ENCODE measurements at regions not wholly inside any gene's neighbourhood (a gene's known extent, or its start where the extent isn't known, plus 50 kb on each side); places are given as distances from the start of the nearest gene placed in this dataset.

DNA sequence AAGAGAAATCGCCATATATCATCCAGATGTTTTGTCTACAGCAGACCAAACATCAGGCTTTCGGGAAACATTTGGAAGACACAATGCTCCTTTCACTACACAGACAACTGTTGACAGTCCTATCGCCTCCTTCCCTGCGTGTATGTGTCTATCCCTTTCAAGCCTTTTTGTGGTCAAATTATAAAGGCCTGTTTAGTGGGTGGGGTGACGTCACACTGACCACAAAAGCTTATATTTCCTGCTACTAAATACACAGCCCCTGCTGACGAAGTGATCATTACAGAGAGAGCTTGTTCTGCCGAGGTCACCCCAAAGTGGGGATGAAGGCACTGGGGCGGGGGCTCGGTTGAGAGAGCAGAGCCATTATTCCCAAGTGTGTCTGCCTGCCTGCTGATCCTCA is 302.7 kb upstream of the TNP1 start:
- Histone ChIP-seq H3K27ac (ENCODE audit: low read depth in 1 of 2, low read length in 2 of 2) (no peak overlapping the region), H4K20me1 (ENCODE audit: insufficient read depth, low read length) (no peaks in the 10 kb centered on the region), H3K79me2 (ENCODE audit: insufficient read depth, low read length) (no peaks in the 10 kb centered on the region), H3K4me1 (ENCODE audit: control insufficient read depth in 1 of 2, insufficient read depth in 2 of 2, low read length in 2 of 2) (peaks cover 7 to 10% of the 10 kb centered on the region in 2 donors), H3K4me3 (replicated peaks in 1 of 3; ENCODE audit: low read depth in 2 of 3, low read length in 3 of 3) (no peak overlapping the region), H3K36me3 (replicated peaks in 1 of 2; ENCODE audit: control insufficient read depth in 1 of 2, insufficient read depth in 2 of 2, low read length in 2 of 2) (no peaks in the 10 kb centered on the region), H3K4me2 (replicated peaks; ENCODE audit: extremely low read depth, low read length, poor library complexity, severe bottlenecking) (no peak overlapping the region), H3K9me3 (replicated peaks in 1 of 2; ENCODE audit: control insufficient read depth in 1 of 2, insufficient read depth in 1 of 2, low read length in 2 of 2) (peaks cover 0 to 9% of the 10 kb centered on the region in 2 donors), H2AFZ (ENCODE audit: insufficient read depth, low read depth, low read length, poor library complexity, severe bottlenecking) (no peak overlapping the region), H3K9ac (ENCODE audit: insufficient read depth, low read length, poor library complexity, severe bottlenecking) (no peak overlapping the region), H3K27me3 (ENCODE audit: control insufficient read depth in 2 of 2, insufficient read depth in 2 of 2, low read length in 2 of 2) (peaks cover 97% of the 10 kb centered on the region in 2 donors)
- Mint-ChIP-seq H3K36me3 (peaks cover 0 to 4% of the 10 kb centered on the region in 2 donors), H3K4me3 (peak overlapping the region in 1 of 2 donors; percentile 84), H3K27me3 (ENCODE audit: low read depth in 3 of 3) (peaks cover 52 to 86% (median 79%) of the 10 kb centered on the region in 3 donors), H3K4me1 (peaks cover 16% of the 10 kb centered on the region), H3K27ac (no peak overlapping the region), H3K9me3 (peaks cover 0 to 18% (median 10%) of the 10 kb centered on the region in 7 donors)
- intact Hi-C loops (cut with micrococcal nuclease) = loop anchor here in 1 of 2 donors (10.0 kb wide), 1 partner anchor 478 kb away; no protein-coding TSS in a partner anchor
- peak in 2 of 3 donors; percentile 14 to 47 for DNase-seq
- TF ChIP-seq, protein P1, sequence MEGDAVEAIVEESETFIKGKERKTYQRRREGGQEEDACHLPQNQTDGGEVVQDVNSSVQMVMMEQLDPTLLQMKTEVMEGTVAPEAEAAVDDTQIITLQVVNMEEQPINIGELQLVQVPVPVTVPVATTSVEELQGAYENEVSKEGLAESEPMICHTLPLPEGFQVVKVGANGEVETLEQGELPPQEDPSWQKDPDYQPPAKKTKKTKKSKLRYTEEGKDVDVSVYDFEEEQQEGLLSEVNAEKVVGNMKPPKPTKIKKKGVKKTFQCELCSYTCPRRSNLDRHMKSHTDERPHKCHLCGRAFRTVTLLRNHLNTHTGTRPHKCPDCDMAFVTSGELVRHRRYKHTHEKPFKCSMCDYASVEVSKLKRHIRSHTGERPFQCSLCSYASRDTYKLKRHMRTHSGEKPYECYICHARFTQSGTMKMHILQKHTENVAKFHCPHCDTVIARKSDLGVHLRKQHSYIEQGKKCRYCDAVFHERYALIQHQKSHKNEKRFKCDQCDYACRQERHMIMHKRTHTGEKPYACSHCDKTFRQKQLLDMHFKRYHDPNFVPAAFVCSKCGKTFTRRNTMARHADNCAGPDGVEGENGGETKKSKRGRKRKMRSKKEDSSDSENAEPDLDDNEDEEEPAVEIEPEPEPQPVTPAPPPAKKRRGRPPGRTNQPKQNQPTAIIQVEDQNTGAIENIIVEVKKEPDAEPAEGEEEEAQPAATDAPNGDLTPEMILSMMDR (IDR thresholded peaks at IDR 0.05) = no peak
- no CpG with 5 or more reads among the region's 9 CpGs for whole genome bisulfite sequencing (ENCODE audit: insufficient coverage)

DNA sequence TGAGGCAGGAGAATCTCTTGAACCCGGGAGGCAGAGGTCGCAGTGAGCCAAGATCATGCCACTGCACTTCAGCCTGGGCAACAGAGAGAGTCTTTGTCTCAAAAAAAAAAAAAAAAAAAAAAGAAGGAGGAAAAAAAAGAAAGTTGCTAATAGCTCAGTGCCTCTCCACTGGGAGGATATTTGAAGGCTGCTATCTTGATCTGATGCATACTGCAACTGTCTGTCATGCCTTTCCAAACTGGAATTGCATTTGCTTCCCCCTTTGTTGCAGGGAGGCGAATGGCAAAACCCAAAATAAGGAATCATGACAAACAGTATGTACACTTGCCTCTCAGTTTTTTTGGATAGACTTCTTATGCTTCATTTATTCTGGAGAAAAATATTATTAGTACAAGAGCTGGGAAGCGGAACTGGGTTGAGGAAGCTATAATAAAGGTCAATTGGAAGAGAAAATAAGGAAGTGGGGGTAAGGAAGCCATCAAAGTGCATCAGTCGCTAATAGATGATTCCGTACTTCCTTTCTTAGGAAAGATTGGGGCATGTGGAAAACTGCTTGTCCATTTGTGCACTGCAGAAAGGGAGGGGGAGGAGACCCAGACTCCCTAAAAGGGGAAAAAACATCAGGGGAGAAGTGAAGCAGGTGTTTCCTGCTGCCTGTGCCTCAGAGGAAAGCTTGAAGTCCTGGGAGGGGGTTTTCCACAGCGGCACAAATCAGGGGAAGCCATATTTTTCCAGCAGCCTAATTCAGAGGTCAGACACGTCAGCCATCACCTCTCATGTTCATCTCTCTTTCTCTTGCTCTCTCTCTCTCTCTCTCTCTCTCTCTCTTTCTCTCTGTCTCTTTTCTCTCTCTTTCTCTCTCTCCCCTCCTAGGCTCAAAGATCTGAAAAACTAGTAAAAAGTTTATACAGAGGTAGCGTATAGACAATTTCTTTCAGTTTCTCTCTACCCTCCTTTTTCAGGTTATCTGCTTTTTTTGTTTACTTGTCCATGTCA is 301.4 kb upstream of the TNP1 start:
- Mint-ChIP-seq H3K4me1 (peaks cover 16% of the 10 kb centered on the region), H3K27me3 (ENCODE audit: low read depth in 3 of 3) (peaks cover 50 to 85% (median 68%) of the 10 kb centered on the region in 3 donors), H3K4me3 (peak overlapping the region in 1 of 2 donors; percentile 84), H3K9me3 (peaks cover 0 to 18% (median 10%) of the 10 kb centered on the region in 7 donors), H3K27ac (peak overlapping the region in 2 of 7 donors; percentile 73 to 77), H3K36me3 (peaks cover 0 to 4% of the 10 kb centered on the region in 2 donors)
- Histone ChIP-seq H3K27ac (ENCODE audit: low read depth in 1 of 2, low read length in 2 of 2) (no peak overlapping the region), H3K79me2 (ENCODE audit: insufficient read depth, low read length) (no peaks in the 10 kb centered on the region), H3K4me1 (ENCODE audit: control insufficient read depth in 1 of 2, insufficient read depth in 2 of 2, low read length in 2 of 2) (peaks cover 7 to 10% of the 10 kb centered on the region in 2 donors), H3K4me3 (replicated peaks in 1 of 3; ENCODE audit: low read depth in 2 of 3, low read length in 3 of 3) (no peak overlapping the region), H3K9me3 (replicated peaks in 1 of 2; ENCODE audit: control insufficient read depth in 1 of 2, insufficient read depth in 1 of 2, low read length in 2 of 2) (peaks cover 0 to 9% of the 10 kb centered on the region in 2 donors), H2AFZ (ENCODE audit: insufficient read depth, low read depth, low read length, poor library complexity, severe bottlenecking) (no peak overlapping the region), H4K20me1 (ENCODE audit: insufficient read depth, low read length) (no peaks in the 10 kb centered on the region), H3K27me3 (ENCODE audit: control insufficient read depth in 2 of 2, insufficient read depth in 2 of 2, low read length in 2 of 2) (peaks cover 96 to 97% of the 10 kb centered on the region in 2 donors), H3K36me3 (replicated peaks in 1 of 2; ENCODE audit: control insufficient read depth in 1 of 2, insufficient read depth in 2 of 2, low read length in 2 of 2) (no peaks in the 10 kb centered on the region), H3K9ac (ENCODE audit: insufficient read depth, low read length, poor library complexity, severe bottlenecking) (no peak overlapping the region), H3K4me2 (replicated peaks; ENCODE audit: extremely low read depth, low read length, poor library complexity, severe bottlenecking) (no peak overlapping the region)
- WGBS (ENCODE audit: insufficient coverage) = 26% methylated on average over 4 of the region's 9 CpGs
- TF ChIP-seq, protein P1 (IDR thresholded peaks at IDR 0.05) = no peak
- intact Hi-C loops (cut with micrococcal nuclease) = loop anchor here in 1 of 2 donors (10.0 kb wide), 1 partner anchor 476 kb away; no protein-coding TSS in a partner anchor
- peak; percentile 26 to 68 (median 53) for DNase-seq

Measured in CD14-positive monocyte (primary cell).